Lung (tissue), 11 donors: ENCODE measurements at regions not wholly inside any gene's neighbourhood (a gene's known extent, or its start where the extent isn't known, plus 50 kb on each side); places are given as distances from the start of the nearest gene placed in this dataset.
A peak's percentile ranks its signal among the peaks of the same experiment; 100 is the strongest.

Experiments
- ATAC-seq: fragments of 200-7000 bp; cut with Tn5 transposase; one replicate; pipeline ENCODE4 v1.9.1; 2020; ENCODE audit warnings: moderate number of reproducible peaks; ENCODE audit not compliant: insufficient read depth, low FRiP score
- DNase-seq, 3 donors: peaks; one replicate each; pipeline ENCODE4 v3.0.0-alpha.2; 2013 to 2017
- H3K27ac ChIP-seq, 2 donors: one replicate each; pipeline ENCODE4 v1.5.1; 2013; ENCODE audit warnings: mild to moderate bottlenecking in 2 of 2, moderate library complexity in 2 of 2, control low read depth in 1 of 2, inconsistent platforms in 1 of 2, low read depth in 1 of 2, low read length in 1 of 2
- H3K27me3 ChIP-seq, 3 donors: one replicate each; pipeline ENCODE4 v1.5.1; 2013; ENCODE audit warnings: low read length in 2 of 3; ENCODE audit not compliant: control insufficient read depth in 3 of 3, insufficient read depth in 3 of 3
- H3K36me3 ChIP-seq, 4 donors: one replicate each; pipeline ENCODE4 v1.5.1; 2013; ENCODE audit warnings: low read length in 4 of 4, mild to moderate bottlenecking in 1 of 4, moderate library complexity in 1 of 4; ENCODE audit not compliant: control insufficient read depth in 4 of 4, insufficient read depth in 4 of 4
- H3K4me1 ChIP-seq, 5 donors: one replicate each; pipeline ENCODE4 v1.5.1; 2013; ENCODE audit warnings: low read length in 5 of 5, mild to moderate bottlenecking in 2 of 5, moderate library complexity in 1 of 5; ENCODE audit not compliant: control insufficient read depth in 5 of 5, insufficient read depth in 5 of 5
- H3K4me3 ChIP-seq: one replicate; pipeline ENCODE4 v1.5.1; 2013; ENCODE audit warnings: mild to moderate bottlenecking, control low read depth, moderate library complexity
- H3K9ac ChIP-seq, 2 donors: one replicate each; pipeline ENCODE4 v1.5.1; 2013; ENCODE audit warnings: low read length in 2 of 2, control low read depth in 1 of 2; ENCODE audit not compliant: insufficient read depth in 1 of 2
- H3K9me3 ChIP-seq, 4 donors: one replicate each; pipeline ENCODE4 v1.5.1; 2013; ENCODE audit warnings: low read length in 3 of 4, mild to moderate bottlenecking in 1 of 4, moderate library complexity in 1 of 4; ENCODE audit not compliant: control insufficient read depth in 4 of 4, insufficient read depth in 3 of 4
- CTCF ChIP-seq: IDR thresholded peaks from 2 replicates; pipeline ENCODE4 v1.5.1; 2012; ENCODE audit warnings: mild to moderate bottlenecking; ENCODE audit errors: control extremely low read depth, extremely low read depth
- WGBS, 2 donors: extraction: QIAGEN DNeasy Blood & Tissue Kit; methylation state at CpG; one replicate each; pipeline ENCODE4 v1.1.7; 2013; 5-methylcytosine and 5-hydroxymethylcytosine counted together
- donor health status: control.
- donor health status: control.
- donor health status: Bipolar disorder and iron deficiency.
- donor health status: healthy.
- donor health status: DM: yes; HTN: yes; CAD: no.

- Histone ChIP-seq H3K4me1 (no peaks in the 10 kb centered on the region), H3K36me3 (no peaks in the 10 kb centered on the region), H3K9ac (no peak overlapping the region), H3K27me3 (no peaks in the 10 kb centered on the region), H3K27ac (no peak overlapping the region), H3K9me3 (no peaks in the 10 kb centered on the region), H3K4me3 (no peak overlapping the region)
- ATAC-seq (no peak), DNase-seq (peak in 1 of 3 donors; percentile 12)
- WGBS, 2 donors = 86% methylated on average over 10 of the region's 10 CpGs
- no peak for TF ChIP-seq CTCF
These were observed 823.8 kb downstream of the CDH11 start for GRCh38 chr16:64297863-64298600.

GRCh38 chr16:64295466-64295865 is 826.4 kb downstream of the CDH11 start:
- H3K9ac ChIP-seq = no peak overlapping the region
- WGBS, 2 donors = 84 to 95% methylated on average over 2 of the region's 2 CpGs
- H3K4me3 ChIP-seq = no peak overlapping the region
- H3K27me3 ChIP-seq = no peaks in the 10 kb centered on the region
- ATAC-seq = no peak
- H3K9me3 ChIP-seq = no peaks in the 10 kb centered on the region
- no peak overlapping the region for H3K27ac ChIP-seq
- H3K36me3 ChIP-seq = no peaks in the 10 kb centered on the region
- no peak for DNase-seq
- no peak for TF ChIP-seq CTCF
- no peaks in the 10 kb centered on the region for H3K4me1 ChIP-seq

GRCh38 chr16:64292953-64293352 is 828.9 kb downstream of the CDH11 start:
- H3K36me3 ChIP-seq = no peaks in the 10 kb centered on the region
- WGBS, 2 donors = 92 to 94% methylated on average over 4 of the region's 4 CpGs
- no peak for ATAC-seq

More at GRCh38 chr16:64292953-64293352, 828.9 kb downstream of the CDH11 start:
- Histone ChIP-seq H3K4me1 (no peaks in the 10 kb centered on the region), H3K9me3 (no peaks in the 10 kb centered on the region), H3K9ac (no peak overlapping the region), H3K27me3 (no peaks in the 10 kb centered on the region), H3K27ac (no peak overlapping the region), H3K4me3 (no peak overlapping the region)
- no peak for TF ChIP-seq CTCF
- no peak for DNase-seq
